ENCODE measurements at regions not wholly inside any gene's neighbourhood (a gene's known extent, or its start where the extent isn't known, plus 50 kb on each side); places are given as distances from the start of the nearest gene placed in this dataset.
"Not testable (repeated sequence)": the region's sequence is repeated elsewhere in the genome, so short reads cannot be mapped to it uniquely, and the experiment has no call there.

DNA sequence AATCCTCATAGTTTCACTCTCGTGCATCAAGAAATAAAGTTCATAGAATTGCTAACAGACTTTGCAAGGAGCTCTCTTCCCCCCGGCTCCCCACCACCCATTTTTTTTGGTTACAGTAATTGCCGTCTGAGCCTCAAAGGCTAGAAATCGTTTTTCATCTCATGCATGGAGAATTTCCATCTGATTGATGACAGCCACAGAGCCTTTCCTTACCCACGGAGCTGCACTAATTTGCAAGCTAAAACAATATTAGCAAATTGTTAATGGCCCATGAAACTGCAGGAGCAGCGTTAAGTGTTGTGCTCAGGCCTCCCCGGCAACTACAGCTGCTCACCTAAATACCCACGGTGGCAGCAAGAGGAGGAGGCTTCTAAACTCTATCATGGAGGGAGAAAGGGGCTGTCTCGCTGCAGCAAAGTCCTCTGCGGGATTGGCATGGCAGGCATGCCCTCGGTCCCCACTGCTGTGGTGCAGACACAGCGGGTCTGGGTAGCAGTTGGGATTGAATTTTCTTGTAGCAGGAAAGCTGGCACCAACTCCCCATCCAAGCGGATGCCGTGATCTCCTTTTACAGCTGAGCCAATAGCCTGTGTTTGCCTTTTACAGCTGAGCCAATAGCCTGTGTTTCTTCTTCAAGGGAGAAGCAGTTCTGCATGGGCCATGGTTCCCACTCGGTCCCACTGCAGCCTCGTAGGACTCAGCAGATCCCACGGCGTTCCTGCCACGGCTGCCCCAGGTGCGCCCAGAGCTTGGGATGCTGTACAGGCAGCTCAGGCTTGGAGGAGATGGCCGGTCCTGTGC lies 412.3 kb downstream of the BRD1 start:
- DNase-seq (ENCODE audit: low read depth in 2 of 2), result no peak

DNA sequence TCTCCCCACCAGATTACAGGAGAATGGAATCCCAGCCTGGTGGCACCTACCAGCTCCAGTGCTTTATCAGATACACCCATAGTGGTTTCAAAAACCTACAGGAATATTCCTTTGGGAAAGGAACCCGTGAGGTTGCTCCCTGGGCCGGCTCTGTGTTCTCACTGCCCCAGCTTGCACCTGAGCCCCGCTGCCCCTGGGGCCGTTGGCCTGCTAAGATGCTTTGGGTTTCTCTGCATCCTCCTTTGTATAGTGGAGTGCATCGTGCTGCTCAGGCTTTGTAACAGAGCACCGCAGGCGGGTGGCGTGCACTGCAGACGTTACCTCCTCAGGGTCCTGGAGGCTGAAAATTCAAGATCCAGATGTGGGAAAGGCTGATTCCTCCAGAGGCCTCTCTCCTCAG lies 414.1 kb downstream of the BRD1 start:
- no peak for DNase-seq (ENCODE audit: low read depth in 2 of 2)

DNA sequence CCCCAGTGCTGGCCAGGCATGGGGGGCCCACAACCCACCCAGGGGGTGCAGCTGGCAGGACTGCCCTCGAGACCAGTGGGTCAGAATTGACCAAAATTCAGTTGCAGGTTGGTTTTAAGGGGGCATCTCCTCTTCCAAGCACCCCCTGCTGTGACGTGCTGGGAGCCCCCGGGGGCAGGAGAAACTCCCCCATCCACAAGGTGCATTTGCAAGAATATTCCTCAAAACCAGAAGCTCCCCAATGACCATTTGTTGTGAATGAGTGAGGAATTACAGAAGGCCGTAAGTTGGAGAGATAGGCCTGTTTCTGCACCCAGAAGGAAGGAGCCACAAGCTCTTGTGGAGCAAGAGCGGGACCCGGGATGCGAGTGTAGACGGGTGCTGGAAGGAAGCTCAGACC lies 414.5 kb downstream of the BRD1 start:
- DNase-seq (ENCODE audit: low read depth in 2 of 2), result no peak

DNA sequence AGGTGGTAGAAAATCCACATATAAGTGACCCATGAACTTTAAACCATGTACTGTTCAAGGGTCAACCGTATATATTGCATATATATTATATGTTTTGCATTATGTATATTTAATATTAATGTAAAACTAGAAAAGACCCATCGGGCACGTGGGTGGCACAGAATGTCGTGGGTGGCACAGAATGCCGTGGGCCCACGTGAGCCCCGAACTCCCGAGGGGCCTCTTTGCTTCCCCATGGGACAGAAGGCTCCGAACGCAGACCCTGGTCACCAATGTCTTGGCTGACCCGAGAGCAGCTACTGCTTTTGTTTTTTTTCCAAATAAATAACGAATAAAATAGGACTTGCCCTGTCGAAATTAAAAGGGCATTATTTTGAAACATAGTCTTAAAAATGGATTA lies 415.4 kb downstream of the BRD1 start:
- no peak for DNase-seq (ENCODE audit: low read depth in 2 of 2)

DNA sequence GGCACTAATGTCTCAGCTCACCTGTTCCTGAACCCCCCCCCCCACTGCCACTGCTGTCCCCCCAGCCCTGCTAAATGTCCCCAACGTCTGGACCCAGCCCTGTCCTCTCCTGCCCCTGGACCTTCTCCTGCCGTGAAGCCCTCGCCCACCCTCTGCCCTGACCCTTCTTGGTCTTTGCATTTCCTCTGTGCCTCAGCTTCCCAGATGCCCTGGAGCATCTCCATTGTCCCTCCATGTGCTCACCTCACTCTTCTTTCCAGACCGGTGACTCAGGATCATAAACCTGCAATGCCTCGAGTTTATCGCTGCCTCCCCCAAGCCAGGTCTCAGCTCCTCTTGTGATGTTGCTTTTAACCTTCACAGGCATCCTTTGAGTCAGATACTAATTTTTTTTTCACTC lies 416.4 kb downstream of the BRD1 start:
- no peak for DNase-seq (ENCODE audit: low read depth in 2 of 2)

DNA sequence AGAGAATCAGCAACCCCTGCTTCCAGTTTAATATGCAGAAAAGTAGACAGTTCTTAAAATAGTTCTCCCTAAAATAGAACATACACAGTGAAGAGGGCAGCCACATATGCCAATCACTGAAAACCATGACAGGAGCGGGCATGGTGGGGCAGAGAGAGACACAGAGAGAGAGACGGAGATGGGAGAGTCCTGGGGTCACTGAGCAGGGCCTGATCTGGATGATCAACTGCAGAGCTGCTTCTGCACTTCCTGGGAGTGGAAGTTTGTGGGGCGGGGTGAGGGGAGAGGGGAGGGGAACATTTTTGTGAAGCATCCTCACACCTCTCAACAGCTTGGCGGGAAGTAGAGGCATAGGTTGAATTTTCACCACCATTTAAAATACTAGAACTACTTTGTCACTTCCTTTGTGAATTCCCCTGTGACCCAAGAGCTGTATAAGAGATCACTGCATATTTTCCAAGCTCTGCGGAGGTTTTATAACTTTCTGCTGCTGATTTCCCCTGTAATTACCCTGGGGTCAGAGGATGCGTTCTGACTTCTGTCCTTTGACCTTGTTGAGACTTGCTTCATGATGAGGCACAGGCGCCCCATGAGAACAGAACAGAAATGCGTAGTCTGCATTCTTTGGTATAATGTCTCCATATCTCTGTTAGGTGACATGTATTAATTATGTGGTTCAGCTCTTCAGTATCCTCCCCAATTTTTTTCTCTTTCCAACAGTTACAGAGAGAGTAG lies 419.4 kb downstream of the BRD1 start:
- DNase-seq (ENCODE audit: low read depth in 2 of 2), result no peak

DNA sequence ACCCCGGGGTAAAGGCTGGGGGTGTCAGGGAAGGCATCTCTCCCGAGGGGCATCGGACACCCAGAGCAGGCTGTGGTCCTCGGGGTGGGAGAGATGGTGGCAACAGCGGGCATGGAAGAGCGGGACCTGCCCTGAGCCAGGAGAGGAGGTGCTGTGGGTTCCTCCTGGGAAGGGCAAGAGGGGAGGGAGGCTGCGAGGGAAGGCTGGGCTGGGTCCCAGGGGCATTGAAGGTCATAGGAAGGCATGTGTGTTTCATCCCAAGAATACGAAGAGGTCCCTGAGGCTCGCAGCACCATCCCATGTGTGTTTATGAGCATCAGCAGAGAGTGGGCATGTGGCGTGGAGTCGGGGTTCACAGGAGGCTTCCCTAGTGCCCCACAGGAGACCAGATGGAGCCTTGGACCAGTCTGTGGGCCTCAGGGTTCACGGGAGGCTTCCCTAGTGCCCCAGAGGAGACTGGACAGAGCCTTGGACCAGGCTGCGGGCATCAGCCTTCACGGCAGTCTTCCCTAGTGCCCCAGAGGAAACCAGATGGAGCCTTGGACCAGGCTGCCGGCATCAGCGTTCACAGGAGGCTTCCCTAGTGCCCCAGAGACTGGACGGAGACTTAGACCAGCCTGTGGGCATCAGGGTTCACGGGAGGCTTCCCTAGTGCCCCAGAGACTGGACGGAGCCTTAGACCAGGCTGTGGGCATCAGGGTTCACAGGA lies 420.6 kb downstream of the BRD1 start:
- DNase-seq (ENCODE audit: low read depth in 2 of 2), result no peak

DNA sequence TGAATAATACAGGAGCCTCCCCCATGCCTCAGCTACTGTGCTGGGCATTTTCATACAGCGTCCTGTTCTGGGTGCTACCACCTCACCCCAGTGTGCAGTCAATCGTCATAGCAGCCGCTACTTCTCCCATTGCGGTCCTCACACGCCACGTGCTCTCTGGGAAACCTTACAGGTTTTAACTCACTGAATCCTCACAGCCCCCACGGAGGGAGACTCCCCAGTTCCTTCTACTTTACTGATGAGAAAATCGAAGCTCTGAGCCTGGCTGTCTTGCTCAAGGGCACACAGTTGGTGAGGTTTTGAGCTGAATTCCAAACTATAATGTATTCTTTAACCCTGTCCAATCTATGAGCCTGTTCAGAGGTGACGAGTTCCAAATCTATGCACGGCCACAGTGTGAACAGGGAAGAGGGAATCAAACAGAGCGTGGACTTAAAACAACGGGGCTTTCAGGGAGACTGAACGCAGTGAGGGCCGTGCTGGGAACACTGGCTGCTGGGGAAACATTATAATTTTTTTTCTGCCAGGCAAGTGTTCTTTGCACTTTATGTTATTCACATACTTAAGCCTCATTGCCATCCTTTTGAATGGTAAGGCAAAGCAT lies 421.5 kb downstream of the BRD1 start:
- no peak for DNase-seq (ENCODE audit: low read depth in 2 of 2)

DNA sequence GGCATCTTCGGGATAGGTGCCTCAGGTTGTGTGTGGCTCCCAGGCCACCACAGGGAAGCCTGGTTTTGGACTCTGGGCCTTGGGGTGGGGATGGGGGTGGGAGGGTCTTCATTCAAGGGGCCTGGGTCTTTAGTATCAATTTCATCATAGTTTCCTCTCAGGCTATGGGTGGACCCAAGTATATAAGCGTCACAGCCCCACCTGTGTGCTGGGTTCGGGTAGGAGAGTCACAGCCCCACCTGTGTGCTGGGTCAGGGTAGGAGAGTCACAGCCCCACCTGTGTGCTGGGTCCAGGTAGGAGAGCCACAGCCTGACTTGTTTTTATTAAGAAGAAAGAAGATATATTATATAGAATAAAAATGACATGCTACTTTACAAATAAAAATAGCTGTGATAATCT lies 422.1 kb downstream of the BRD1 start:
- no peak for DNase-seq (ENCODE audit: low read depth in 2 of 2)

DNA sequence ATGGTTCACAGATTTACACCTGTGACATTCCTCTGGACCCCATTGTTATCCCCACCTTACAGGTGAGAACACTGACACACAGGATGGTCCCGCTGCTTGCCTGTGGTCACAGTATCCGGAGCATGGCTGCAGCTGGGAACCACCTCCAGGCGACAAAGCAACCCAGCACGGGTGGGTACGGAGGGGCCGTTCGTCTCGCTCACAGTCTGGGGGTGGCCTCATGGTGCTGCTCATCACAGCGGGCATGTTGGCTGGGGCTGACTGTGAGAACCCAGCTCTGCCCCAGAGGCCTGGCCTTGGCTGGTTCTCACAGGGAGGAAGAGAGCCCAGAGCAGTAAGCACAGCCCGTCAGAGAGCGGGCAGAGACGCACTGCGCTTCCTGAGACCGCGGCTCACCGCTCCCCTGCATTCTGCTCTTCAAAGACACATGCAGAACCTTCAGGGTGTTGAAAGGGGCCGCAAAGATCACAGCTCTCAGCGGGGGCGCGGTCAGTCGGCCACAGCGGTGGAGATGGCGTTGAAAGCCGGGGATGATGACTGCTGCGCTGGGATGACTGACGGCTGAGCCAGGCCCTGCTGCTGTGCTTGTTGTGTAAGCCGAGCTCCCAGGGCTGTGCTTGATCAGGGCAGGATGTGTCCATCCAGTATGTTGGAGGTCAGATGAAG lies 423.0 kb downstream of the BRD1 start:
- no peak for DNase-seq (ENCODE audit: low read depth in 2 of 2)

DNA sequence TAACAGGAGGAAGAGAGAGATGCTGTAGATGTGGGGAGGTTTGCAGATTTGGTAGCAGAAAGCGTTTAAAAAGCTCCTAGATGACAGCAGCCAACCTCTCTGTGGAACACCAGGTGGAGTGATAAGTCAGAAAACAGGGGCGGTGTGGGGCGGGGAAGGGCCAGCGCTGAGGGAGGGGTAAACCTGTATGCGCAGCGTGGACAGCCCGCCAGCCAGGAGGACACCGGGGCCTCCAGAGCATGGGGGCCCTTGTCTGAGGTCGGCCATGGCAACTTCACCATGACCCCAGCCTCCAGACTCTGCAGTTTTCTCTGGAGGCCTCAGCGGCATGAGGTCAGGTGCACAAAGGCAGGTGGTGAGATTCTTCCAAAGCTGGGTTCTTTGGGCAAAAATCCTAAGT lies 423.7 kb downstream of the BRD1 start:
- no peak for DNase-seq (ENCODE audit: low read depth in 2 of 2)

DNA sequence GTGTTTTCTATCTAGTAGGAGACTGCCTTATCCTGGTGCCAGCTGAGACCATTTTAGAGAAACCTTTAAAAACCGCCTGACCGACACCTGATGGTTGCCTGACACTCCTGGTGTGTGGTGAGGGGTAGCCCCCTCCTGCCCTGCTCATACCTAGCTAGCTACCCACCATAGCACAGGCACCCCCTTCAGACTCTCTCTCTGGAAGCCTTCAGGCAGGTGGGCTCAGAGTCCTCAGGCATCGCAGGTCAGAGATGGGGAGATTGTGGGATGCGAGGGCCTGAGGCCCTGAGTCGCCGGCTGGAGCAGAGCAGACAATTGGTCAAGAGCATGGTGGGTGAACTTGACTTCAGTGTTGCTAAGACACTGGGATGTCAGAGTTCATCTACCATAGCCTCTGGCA lies 424.6 kb downstream of the BRD1 start:
- DNase-seq (ENCODE audit: low read depth in 2 of 2), result no peak

DNA sequence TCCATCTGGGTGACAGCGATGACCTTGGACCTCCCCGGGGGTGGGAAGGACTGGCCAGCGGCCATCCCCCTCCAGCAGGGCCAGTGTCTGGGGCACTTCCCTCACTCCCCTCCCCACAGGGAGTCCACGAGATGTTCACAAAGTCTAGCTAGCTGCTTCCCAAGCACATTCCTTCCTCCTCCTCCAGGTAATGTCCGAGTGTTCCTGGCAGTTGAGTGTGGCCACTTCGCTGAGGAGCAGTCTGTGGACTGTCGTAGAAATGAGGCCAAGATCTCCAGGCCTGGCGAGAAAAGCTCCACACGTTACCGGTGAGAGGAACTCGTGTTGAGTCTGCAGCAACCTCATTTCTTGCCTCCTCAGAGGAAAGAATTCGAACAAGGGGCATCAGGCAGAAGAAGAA lies 425.5 kb downstream of the BRD1 start:
- no peak for DNase-seq (ENCODE audit: low read depth in 2 of 2)

DNA sequence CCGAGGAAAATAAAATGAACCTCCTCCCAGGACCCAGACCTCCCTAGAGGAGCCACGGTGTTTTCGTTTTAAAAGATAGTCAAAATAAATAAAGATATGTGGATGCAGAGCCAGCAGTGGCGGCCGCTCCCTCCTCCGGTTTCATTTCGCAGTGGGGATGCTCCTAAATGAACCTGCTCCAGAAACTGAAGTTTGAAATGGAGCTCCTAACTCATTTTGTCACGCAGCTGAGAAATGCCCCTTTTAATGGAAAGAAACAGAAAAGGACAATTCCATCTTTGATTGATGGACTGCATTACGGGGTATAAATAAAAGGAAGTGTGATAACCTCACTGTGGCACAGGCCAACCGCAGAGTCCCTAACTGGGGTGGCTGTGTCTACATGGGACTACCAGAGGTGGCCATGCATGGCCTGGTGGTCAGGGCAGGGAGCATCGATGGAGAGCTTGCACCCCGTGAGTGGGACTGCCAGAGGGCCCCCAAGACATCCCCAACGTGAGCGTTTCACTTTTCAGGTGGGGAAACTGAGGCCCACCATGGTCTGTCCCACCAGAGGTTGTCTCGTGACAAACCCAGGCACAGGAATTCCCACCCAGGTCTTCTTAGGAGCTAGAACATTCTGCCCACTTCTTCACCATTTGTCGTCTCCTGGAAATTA lies 426.6 kb downstream of the BRD1 start:
- DNase-seq (ENCODE audit: low read depth in 2 of 2), result no peak

DNA sequence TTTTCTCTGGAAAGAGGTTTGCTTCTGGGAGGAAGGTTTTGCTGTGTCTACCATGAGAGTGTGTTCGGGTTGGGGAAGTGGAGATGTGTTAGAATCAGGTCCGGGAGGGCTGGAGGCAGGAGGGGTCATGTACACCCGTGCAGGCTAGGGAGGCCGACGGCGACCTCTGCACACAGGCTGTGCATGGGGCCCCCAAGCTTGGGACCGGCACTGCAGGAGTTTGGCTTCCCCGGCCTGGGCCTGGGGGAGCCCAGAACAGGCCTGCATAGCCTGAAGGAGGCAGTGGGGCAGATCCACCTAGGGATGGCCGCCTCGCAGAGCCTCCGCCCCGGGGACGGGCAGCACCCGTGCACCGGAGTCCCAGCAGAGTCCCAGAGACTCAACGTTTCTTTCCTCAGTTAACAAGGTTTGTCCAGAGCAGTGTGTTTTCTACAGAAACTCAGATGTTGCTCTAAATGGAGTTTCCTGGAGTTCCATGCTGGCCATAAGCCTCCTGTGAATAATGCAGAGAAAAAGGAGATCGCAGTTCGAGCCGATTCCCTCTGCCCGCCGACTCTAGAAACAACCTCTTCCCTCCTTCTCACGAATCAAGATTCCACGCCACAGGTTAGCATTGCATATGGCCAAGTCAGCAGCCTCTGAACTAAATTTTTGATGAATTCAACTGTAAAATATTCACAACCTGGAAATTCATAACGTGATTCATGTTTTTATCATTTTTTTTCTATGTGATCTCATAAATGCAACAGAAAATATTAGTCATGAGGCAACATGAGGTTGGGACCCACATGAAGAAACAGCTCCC lies 427.3 kb downstream of the BRD1 start:
- no peak for DNase-seq (ENCODE audit: low read depth in 2 of 2)

DNA sequence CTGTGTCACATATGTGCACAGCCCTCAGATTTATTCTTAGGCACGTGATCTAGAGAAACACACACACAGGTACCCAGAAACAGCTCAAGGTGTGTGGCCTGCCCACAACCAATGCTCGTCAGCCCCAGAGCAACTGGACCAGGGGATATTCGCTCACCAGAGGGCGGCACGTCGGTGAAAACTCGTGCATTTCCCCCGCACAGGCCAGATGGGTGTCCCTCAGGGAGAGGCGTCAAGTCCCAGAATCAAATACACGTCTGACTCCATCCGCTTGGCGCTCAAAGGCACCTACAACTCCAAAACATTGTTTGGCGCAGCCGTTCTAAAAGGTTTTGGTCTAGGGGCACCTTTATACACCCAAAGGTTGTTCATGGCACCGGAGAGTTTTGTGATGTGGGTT lies 429.0 kb downstream of the BRD1 start:
- DNase-seq (ENCODE audit: low read depth in 2 of 2), result no peak

DNA sequence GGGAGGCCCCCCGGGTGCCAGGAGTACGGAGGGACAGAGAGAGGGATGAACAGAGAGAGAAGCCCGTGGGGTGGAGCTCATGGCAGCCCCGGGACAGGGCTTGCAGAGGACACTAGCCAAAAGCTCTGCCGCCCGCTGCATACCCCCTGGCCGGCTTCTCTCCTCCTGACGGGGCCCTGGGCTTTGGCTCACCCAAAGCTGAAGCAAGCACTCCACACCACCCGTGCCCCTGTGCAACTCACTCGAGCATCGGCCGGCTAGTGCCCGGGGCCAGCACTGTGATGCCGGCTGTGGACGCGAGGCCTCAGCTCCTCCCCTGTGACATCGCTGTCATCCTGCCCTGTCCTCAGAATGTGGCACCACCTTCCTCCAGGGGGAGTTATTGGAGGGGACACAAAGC lies 429.6 kb downstream of the BRD1 start:
- no peak for DNase-seq (ENCODE audit: low read depth in 2 of 2)

DNA sequence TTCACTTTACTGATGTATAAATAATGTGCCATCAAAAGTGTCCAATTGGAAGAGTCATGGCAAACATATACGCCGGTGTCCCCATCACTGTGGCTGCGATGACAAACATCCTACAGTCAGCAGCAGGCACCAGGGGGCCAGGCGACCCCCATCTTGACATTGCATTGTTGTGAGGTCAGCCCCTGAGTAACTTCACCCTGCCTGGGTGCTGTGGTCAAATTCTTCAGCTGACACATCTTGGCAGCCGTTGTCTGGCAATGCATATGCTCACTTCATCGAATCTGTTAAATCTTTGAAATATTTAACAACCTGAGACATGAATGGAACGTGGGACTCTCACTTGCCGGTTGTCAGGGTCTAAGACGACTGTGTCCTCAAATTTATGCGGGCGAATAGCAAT lies 430.9 kb downstream of the BRD1 start:
- DNase-seq (ENCODE audit: low read depth in 2 of 2), result no peak

DNA sequence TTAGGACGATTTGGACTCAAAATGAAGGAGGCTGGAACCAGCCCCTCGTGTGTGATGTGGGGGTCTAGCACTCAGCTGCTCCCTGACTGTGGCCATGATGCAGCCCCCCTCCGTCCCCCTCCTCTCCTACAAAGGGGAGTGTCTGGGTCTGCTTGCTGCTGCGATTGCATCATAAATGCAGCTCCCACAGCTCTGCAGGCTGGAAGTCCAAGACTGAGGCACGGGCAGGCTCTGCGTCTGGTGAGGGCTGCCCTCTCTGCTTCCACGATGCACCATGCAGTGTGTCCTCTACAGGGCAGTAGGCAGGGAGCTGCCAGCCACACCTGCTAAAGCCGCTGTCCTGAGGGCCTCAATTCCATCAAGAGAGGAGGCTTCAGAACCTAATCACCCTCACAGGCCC lies 432.1 kb downstream of the BRD1 start:
- no peak for DNase-seq (ENCODE audit: low read depth in 2 of 2)

DNA sequence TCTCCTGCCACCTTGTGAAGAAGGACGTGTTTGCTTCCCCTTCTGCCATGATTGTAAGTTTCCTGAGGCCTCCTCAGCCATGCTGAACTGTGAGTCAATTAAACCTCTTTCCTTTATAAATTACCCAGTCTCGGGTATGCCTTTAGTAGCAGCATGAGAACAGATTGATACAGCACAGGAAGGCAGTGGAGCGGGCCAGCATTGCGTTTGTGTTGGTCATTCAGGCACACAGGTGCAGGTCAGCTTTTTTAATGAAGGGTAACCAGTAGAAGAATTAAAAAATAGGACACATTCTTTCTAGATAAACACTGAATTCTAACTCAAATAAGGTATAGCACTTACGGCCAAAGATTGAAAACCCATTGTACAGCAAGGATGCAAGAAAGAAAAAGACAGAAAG lies 432.6 kb downstream of the BRD1 start:
- DNase-seq (ENCODE audit: low read depth in 2 of 2), result not testable (repeated sequence)
